GM23248 (cell line): ENCODE measurements at regions not wholly inside any gene's neighbourhood (a gene's known extent, or its start where the extent isn't known, plus 50 kb on each side); places are given as distances from the start of the nearest gene placed in this dataset.

ENCODE experiments used
- EZH2 ChIP-seq: fragments of 200-600 bp; sonication (generic); IDR thresholded peaks from 2 replicates; pipeline ENCODE4 v1.6.1; 2018; ENCODE audit warnings: antibody characterized with exemption, mild to moderate bottlenecking; ENCODE audit not compliant: insufficient read depth, poor library complexity, severe bottlenecking
- EZH2phosphoT487 ChIP-seq: fragments of 200-600 bp; sonication (generic); IDR thresholded peaks from 2 replicates; pipeline ENCODE4 v1.6.1; 2018; ENCODE audit warnings: antibody characterized with exemption, moderate library complexity, mild to moderate bottlenecking, low read depth; ENCODE audit not compliant: insufficient read depth

DNA sequence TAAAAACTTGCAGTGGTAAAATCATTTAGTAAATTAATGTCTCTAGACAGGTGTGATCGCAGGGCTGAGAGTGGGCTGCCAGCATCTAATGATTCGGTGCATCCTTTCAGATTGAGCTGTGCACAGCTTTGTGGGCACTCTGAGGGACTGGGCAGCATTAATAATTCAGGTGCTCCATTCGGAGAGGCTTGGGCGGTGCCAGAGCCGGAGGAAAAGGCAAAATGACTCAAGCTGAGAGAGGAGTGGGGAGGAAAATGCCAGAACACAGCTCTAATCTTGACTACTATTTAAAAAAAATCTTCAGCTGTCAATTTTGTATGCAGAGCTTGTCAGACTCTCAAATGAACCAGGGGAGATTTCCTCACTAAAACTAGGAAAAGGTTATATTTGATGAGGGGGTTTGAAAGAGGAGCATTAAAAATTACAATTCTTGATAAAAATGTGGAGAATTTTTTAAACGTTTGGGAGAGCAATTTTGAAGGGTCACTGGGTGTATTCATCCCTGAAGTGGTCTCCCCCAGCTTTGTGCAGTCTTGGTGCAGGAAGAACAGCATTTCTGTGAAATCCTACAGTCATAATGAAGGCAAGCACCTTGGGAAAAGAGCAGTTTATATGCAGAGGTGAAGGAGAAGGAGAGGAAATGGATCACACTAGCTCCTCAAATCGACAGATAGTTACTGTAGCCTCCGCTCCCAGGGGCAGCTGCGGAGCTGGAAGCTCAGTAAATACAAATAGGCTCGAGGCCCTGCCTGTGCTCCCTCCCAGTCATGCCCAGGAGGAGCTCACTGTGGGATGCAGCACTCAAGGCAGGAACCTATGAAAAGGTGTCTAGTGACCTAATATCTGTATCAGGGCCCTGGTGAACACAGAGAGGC lies 535.4 kb upstream of the RAB6C start:
- no peak for TF ChIP-seq EZH2phosphoT487
- TF ChIP-seq EZH2, result no peak
